ENCODE measurements at regions not wholly inside any gene's neighbourhood (a gene's known extent, or its start where the extent isn't known, plus 50 kb on each side); places are given as distances from the start of the nearest gene placed in this dataset.

DNA sequence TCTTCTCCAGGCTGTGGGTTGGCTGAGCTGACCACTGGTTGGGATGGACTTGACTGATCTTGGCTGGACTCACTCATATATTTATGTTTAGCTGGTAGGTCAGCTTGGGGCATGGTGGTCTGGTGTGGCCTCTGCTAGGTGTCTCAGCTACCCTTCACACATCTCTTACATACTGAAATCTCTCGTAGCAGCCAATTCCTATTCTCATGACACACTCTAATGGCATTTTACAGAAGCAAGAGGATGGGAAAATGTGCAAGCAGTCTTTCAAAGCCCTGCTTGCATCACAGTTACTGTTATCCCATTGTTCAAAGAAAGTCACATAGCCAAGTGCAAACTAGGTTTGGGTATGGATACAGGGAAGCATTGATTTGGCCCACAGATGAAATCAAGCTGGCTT, 55.5 kb upstream of the PCDH18 start:
- no peak for TF ChIP-seq CTCF (IDR thresholded peaks at IDR 0.05)
- Mint-ChIP-seq H3K36me3 (ENCODE audit: low read depth) (no peaks in the 10 kb centered on the region), H3K4me3 (no peak overlapping the region), H3K9me3 (no peaks in the 10 kb centered on the region), H3K27me3 (ENCODE audit: insufficient read depth) (no peaks in the 10 kb centered on the region), H3K4me1 (ENCODE audit: low read depth) (no peaks in the 10 kb centered on the region), H3K27ac (no peak overlapping the region)
- DNase-seq, result no peak

DNA sequence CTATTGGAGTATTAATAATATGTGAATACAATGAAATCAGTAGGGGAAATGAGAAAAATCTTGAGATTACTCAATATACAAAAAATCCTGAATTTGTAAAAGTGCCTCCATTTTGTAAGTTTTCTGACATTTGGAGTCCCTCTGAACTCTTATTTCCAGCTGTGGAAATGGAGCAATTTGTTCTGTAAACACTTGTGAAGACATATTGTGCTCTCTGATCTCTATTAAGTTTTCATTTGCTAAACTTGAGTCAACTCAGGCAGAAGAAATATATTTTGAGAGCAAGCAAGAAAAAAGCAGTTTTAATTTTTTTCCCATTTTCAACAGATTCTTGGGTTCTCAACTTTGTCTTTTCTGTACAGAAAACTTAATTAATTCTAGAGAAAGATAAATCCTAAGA, 51.4 kb upstream of the PCDH18 start:
- H3K36me3 Mint-ChIP-seq (ENCODE audit: low read depth), result no peaks in the 10 kb centered on the region
- no peaks in the 10 kb centered on the region for H3K4me1 Mint-ChIP-seq (ENCODE audit: low read depth)
- H3K4me3 Mint-ChIP-seq, result no peak overlapping the region
- no peaks in the 10 kb centered on the region for H3K9me3 Mint-ChIP-seq
- no peak for TF ChIP-seq CTCF (IDR thresholded peaks at IDR 0.05)
- H3K27ac Mint-ChIP-seq, result no peak overlapping the region
- no peak for DNase-seq
- no peaks in the 10 kb centered on the region; the same call in 1 of the 2 replicates for H3K27me3 Mint-ChIP-seq (ENCODE audit: insufficient read depth)
